K562 (cell line): ENCODE measurements at regions not wholly inside any gene's neighbourhood (a gene's known extent, or its start where the extent isn't known, plus 50 kb on each side); places are given as distances from the start of the nearest gene placed in this dataset.

Experiments used
- ATAC-seq: fragments of 200-7000 bp; cut with Tn5 transposase; 3 replicates; pipeline ENCODE4 v1.9.1; 2020; ENCODE audit warnings: moderate library complexity
- BruUV-seq: library from RNA; stranded (reverse); fragments of 400-500 nt; replicated peaks from 2 replicates; lab custom pipeline; 2021; lab: Mats Ljungman, UMichigan
- CTCF ChIA-PET: fragments of 300-600 bp; formaldehyde crosslinking; extraction: SDS; loops from one replicate; lab custom pipeline; 2021; ENCODE audit warnings: low intra/inter-chr PET ratio; lab: Yijun Ruan, JAX
- POLR2A ChIA-PET: fragments of 300-600, 350-650 bp; sonication (Branson Sonifier 250); formaldehyde crosslinking; extraction: SDS; loops from one replicate; lab custom pipeline; 2021; ENCODE audit warnings: antibody characterized with exemption, inconsistent platforms; lab: Yijun Ruan, JAX
- DNase-seq, 4 experiments: peaks; one replicate each; pipeline versions ENCODE4 v3.0.0 to v3.0.0-alpha.2; 2011 to 2018; ENCODE audit warnings: low spot score in 3 of 4, mixed read lengths in 3 of 4; ENCODE audit errors: extremely low read depth in 1 of 4
- FAIRE-seq: peaks from 2 replicates; lab custom pipeline; 2011; peaks lifted over from hg19 to GRCh38; lab: Jason Lieb, UNC
- H2AFZ ChIP-seq: 2 replicates; pipeline ENCODE4 v1.6.0; 2011; ENCODE audit warnings: low read depth, low read length, control low read depth, inconsistent platforms
- H3K27ac ChIP-seq: fragments of 200-600 bp; 3 replicates; pipeline ENCODE4 v1.8.0; 2011; ENCODE audit warnings: low read depth, mild to moderate bottlenecking, control low read depth, inconsistent platforms, low read length, moderate library complexity, mixed read lengths; ENCODE audit errors: extremely low read depth
- H3K27me3 ChIP-seq, 2 experiments: fragments of 300-600 bp in 1 of 2; 2 replicates in 1 of 2; 3 replicates in 1 of 2; pipeline versions ENCODE4 v1.6.0 to v1.8.0; 2011; ENCODE audit warnings: inconsistent platforms in 2 of 2, low read length in 2 of 2, mild to moderate bottlenecking in 1 of 2, mixed read lengths in 1 of 2, moderate library complexity in 1 of 2; ENCODE audit not compliant: control insufficient read depth in 2 of 2, insufficient read depth in 2 of 2
- H3K36me3 ChIP-seq: fragments of 300-600 bp; 3 replicates; pipeline ENCODE4 v1.8.0; 2011; ENCODE audit warnings: mild to moderate bottlenecking, low read length, inconsistent platforms; ENCODE audit not compliant: control insufficient read depth, insufficient read depth
- H3K4me1 ChIP-seq, 2 experiments: fragments of 200-600 bp in 1 of 2; replicated peaks in 1 of 2; 2 replicates in 1 of 2; 3 replicates in 1 of 2; pipeline versions ENCODE4 v1.5.1 to v1.8.0; 2011; ENCODE audit warnings: inconsistent platforms in 2 of 2, low read length in 2 of 2, mild to moderate bottlenecking in 1 of 2, mixed read lengths in 1 of 2, moderate library complexity in 1 of 2; ENCODE audit not compliant: control insufficient read depth in 2 of 2, insufficient read depth in 2 of 2
- H3K4me2 ChIP-seq: 2 replicates; pipeline ENCODE4 v1.6.1; 2011; ENCODE audit warnings: low read length, control low read depth, inconsistent platforms, mixed read lengths; ENCODE audit not compliant: insufficient read depth
- H3K4me3 ChIP-seq: fragments of 200-600 bp; sonication (generic), shearing (Covaris generic); 2 replicates; pipeline ENCODE4 v1.5.1; 2016; ENCODE audit warnings: control low read depth, inconsistent platforms
- H3K79me2 ChIP-seq: fragments of 200-600 bp; 3 replicates; pipeline ENCODE4 v1.8.0; 2011; ENCODE audit warnings: low read length, inconsistent platforms; ENCODE audit not compliant: control insufficient read depth, insufficient read depth
- H3K9ac ChIP-seq, 2 experiments: 2 replicates each; pipeline versions ENCODE4 v1.6.0 to v1.6.1; 2011; ENCODE audit warnings: low read depth in 2 of 2, low read length in 2 of 2, control low read depth in 1 of 2, inconsistent platforms in 1 of 2, mild to moderate bottlenecking in 1 of 2, mixed read lengths in 1 of 2; ENCODE audit not compliant: insufficient read depth in 1 of 2
- H3K9me1 ChIP-seq: one replicate; pipeline ENCODE4 v1.6.0; 2011; ENCODE audit warnings: inconsistent platforms, mild to moderate bottlenecking, low read length, moderate library complexity; ENCODE audit not compliant: control insufficient read depth, insufficient read depth
- H3K9me3 ChIP-seq: replicated peaks from 2 replicates; pipeline ENCODE4 v1.5.1; 2011; ENCODE audit warnings: low read depth, low read length, inconsistent platforms; ENCODE audit not compliant: control insufficient read depth, insufficient read depth
- H4K20me1 ChIP-seq: replicated peaks from 2 replicates; pipeline ENCODE4 v1.6.1; 2011; ENCODE audit warnings: low read length, inconsistent platforms, mixed read lengths; ENCODE audit not compliant: control insufficient read depth, insufficient read depth
- BRCA1 ChIP-seq, 2 experiments: fragments of 450-650 bp in 1 of 2; sonication (generic) in 1 of 2; formaldehyde crosslinking in 1 of 2; IDR thresholded peaks; 2 replicates each; pipeline versions ENCODE4 v1.5.0 to v1.6.1; 2017 to 2020; ENCODE audit warnings: mild to moderate bottlenecking in 1 of 2, missing genetic modification reagents in 1 of 2
- BRD9 ChIP-seq: fragments of 450-650 bp; IDR thresholded peaks from 2 replicates; pipeline ENCODE4 v1.6.1; 2018; ENCODE audit warnings: low read depth; ENCODE audit not compliant: partially characterized antibody
- HNRNPH1 ChIP-seq: fragments of 200-400 bp; formaldehyde crosslinking; optimal IDR thresholded peaks from 2 replicates; pipeline ENCODE3; 2017; ENCODE audit warnings: low read depth, mild to moderate bottlenecking, low read length, moderate library complexity
- MNT ChIP-seq, 2 experiments: fragments of 450-650 bp; conservative IDR thresholded peaks; 2 replicates each; pipeline ENCODE4 v1.6.1; 2017; ENCODE audit warnings: mild to moderate bottlenecking in 2 of 2, moderate library complexity in 2 of 2
- NRF1 ChIP-seq, 2 experiments: fragments of 450-650 bp; IDR thresholded peaks in 1 of 2; conservative IDR thresholded peaks in 1 of 2; 2 replicates each; pipeline ENCODE4 v1.6.1; 2014; ENCODE audit warnings: mild to moderate bottlenecking in 2 of 2
- PYGO2 ChIP-seq: fragments of 450-650 bp; IDR thresholded peaks from 2 replicates; pipeline ENCODE4 v1.6.1; 2016; ENCODE audit warnings: mild to moderate bottlenecking, missing genetic modification characterization, moderate library complexity, missing compliant biosample characterization
- RCOR1 ChIP-seq, 2 experiments: IDR thresholded peaks; 2 replicates each; pipeline ENCODE4 v1.6.1; 2012; ENCODE audit warnings: low read depth in 2 of 2, low read length in 2 of 2, borderline replicate concordance in 1 of 2, improper control_type of control experiment in 1 of 2
- RUNX1 ChIP-seq: sonication (generic); IDR thresholded peaks from 2 replicates; pipeline ENCODE4 v1.6.1; 2016; ENCODE audit warnings: antibody characterized with exemption, low read depth
- SAFB2 ChIP-seq: fragments of 200-400 bp; formaldehyde crosslinking; IDR thresholded peaks from 2 replicates; pipeline ENCODE4 v1.6.1; 2018; ENCODE audit warnings: borderline replicate concordance, low read length, low read depth, moderate library complexity; ENCODE audit not compliant: severe bottlenecking
- WHSC1 ChIP-seq: IDR thresholded peaks from one replicate; pipeline ENCODE4 v1.6.1; 2012; ENCODE audit warnings: low read length, control low read depth, inconsistent platforms
- XRCC4 ChIP-seq: IDR thresholded peaks from one replicate; pipeline ENCODE4 v1.6.1; 2011; ENCODE audit not compliant: insufficient read depth, insufficient read length; ENCODE audit errors: extremely low read depth
- ZBTB1 ChIP-seq: sonication (generic); formaldehyde crosslinking; IDR thresholded peaks from 2 replicates; pipeline ENCODE4 v1.8.1; 2023; ENCODE audit warnings: missing genetic modification reagents, low read depth, mild to moderate bottlenecking, borderline replicate concordance
- ZNF197 ChIP-seq: fragments of 200-800 bp; sonication (Bioruptor generic); IDR thresholded peaks from 2 replicates; pipeline ENCODE4 v1.6.1; 2016; ENCODE audit warnings: low read depth, missing genetic modification characterization, missing compliant biosample characterization
- WGBS: fragments of 100-300 bp; shearing (Covaris generic); methylation state at CpG from one replicate; pipeline ENCODE4 v1.1.6; 2016; ENCODE audit warnings: low coverage, mixed read lengths; ENCODE audit not compliant: insufficient coverage; ENCODE audit errors: missing lambda C conversion rate; 5-methylcytosine and 5-hydroxymethylcytosine counted together
- in situ Hi-C: fragments of 300-500 bp; cut with MboI; formaldehyde crosslinking; loops from 4 replicates; pipeline ENCODE4 v1.15.0; 2018; ENCODE audit warnings: inconsistent platforms, mixed read lengths
- intact Hi-C: fragments of 100-400 bp; cut with micrococcal nuclease; formaldehyde crosslinking; loops from 2 replicates; pipeline ENCODE4 v1.14.2; 2022

GRCh38 chr9:106333481-106333880 is 529.5 kb upstream of the ZNF462 start:
- FAIRE-seq, result no peak
- Histone ChIP-seq H3K27ac (no peak overlapping the region), H3K4me1 (no peaks in the 10 kb centered on the region), H3K4me3 (no peak overlapping the region), H3K79me2 (no peaks in the 10 kb centered on the region), H3K27me3 (no peaks in the 10 kb centered on the region), H3K9me3 (peaks cover 1% of the 10 kb centered on the region), H3K9ac (no peak overlapping the region), H2AFZ (no peak overlapping the region), H3K9me1 (no peaks in the 10 kb centered on the region), H3K36me3 (no peaks in the 10 kb centered on the region), H3K4me2 (no peak overlapping the region), H4K20me1 (no peaks in the 10 kb centered on the region)
- WGBS, result 0% methylated on average over 4 of the region's 4 CpGs
- no peak for ATAC-seq
- BruUV-seq, result no TSS peak
- in situ Hi-C loops (no loop called here), intact Hi-C loops (no loop called here)
- DNase-seq, result no peak
- TF ChIP-seq ZBTB1 (no peak), NRF1 (conservative IDR thresholded peaks at IDR 0.05 in 1 of 2, IDR thresholded peaks at IDR 0.05 in 1 of 2) (no peak), RCOR1 (IDR thresholded peaks at IDR 0.05; ENCODE audit: borderline replicate concordance in 1 of 2, low read depth in 2 of 2, low read length in 2 of 2) (no peak), ZNF197 (CRISPR knock-in tag) (no peak), SAFB2 (no peak), PYGO2 (tag) (no peak), XRCC4 (no peak), BRCA1 (IDR thresholded peaks at IDR 0.05) (no peak), BRCA1 (CRISPR knock-in tag; IDR thresholded peaks at IDR 0.05) (no peak), HNRNPH1 (no peak), MNT (conservative IDR thresholded peaks at IDR 0.05) (no peak), RUNX1 (no peak), WHSC1 (no peak), BRD9 (no peak)
- ChIA-PET POLR2A (no interaction called here), CTCF (no interaction called here)
